GM23248 (cell line): ENCODE measurements at regions not wholly inside any gene's neighbourhood (a gene's known extent, or its start where the extent isn't known, plus 50 kb on each side); places are given as distances from the start of the nearest gene placed in this dataset.

Experiments used
- EZH2 ChIP-seq: fragments of 200-600 bp; sonication (generic); IDR thresholded peaks from 2 replicates; pipeline ENCODE4 v1.6.1; 2018; ENCODE audit warnings: antibody characterized with exemption, mild to moderate bottlenecking; ENCODE audit not compliant: insufficient read depth, poor library complexity, severe bottlenecking
- EZH2phosphoT487 ChIP-seq: fragments of 200-600 bp; sonication (generic); IDR thresholded peaks from 2 replicates; pipeline ENCODE4 v1.6.1; 2018; ENCODE audit warnings: antibody characterized with exemption, moderate library complexity, mild to moderate bottlenecking, low read depth; ENCODE audit not compliant: insufficient read depth

DNA sequence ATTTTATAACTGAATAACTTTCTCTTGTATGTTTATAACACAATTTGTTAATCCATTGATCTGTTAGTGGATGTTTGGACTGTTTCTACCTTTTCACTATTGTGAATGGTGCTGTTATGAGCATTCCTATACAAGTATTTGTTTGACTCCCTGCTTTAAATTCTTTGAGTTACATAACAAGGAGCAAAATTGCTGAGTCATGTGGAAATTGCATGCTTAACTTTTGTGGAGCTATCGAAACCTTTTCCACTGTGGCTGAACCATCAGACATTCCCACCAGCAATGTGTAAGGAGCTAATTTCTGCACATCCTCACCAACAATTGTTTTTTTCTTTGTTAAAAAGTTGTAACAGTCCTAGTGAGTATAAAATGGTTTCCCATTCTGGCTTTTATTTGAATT is 415.5 kb downstream of the CBLN2 start:
- TF ChIP-seq EZH2 (no peak), EZH2phosphoT487 (no peak)
